Activated CD8-positive, alpha-beta memory T cell treated with anti-CD3 and anti-CD28 coated beads for 36 hours (primary cell): ENCODE measurements at regions not wholly inside any gene's neighbourhood (a gene's known extent, or its start where the extent isn't known, plus 50 kb on each side); places are given as distances from the start of the nearest gene placed in this dataset.
"Not testable (repeated sequence)": the region's sequence is repeated elsewhere in the genome, so short reads cannot be mapped to it uniquely, and the experiment has no call there.

Experiments
- CTCF ChIA-PET: fragments of 350-600 bp; sonication (Branson Sonifier 250); formaldehyde crosslinking; loops from one replicate; lab custom pipeline; 2021; ENCODE audit warnings: antibody characterized with exemption; lab: Charles Lee
- POLR2A ChIA-PET: fragments of 350-600 bp; sonication (Branson Sonifier 250); formaldehyde crosslinking; loops from one replicate; lab custom pipeline; 2021; ENCODE audit warnings: antibody characterized with exemption; lab: Charles Lee

GRCh38 chr2:84373391-84373790, 85.7 kb downstream of the SUCLG1 start:
- POLR2A ChIA-PET: interaction anchor here (0.6 kb wide), 1 partner anchor 588 kb away, joined by 8 read pairs; no protein-coding TSS in a partner anchor
- CTCF ChIA-PET: no interaction called here

GRCh38 chr2:84362541-84362940, 96.5 kb downstream of the SUCLG1 start:
- POLR2A ChIA-PET: no interaction called here
- CTCF ChIA-PET: interaction anchor here (1.1 kb wide), 1 partner anchor 48 kb away, joined by 3 read pairs; no protein-coding TSS in a partner anchor

GRCh38 chr2:84338069-84338468, 121.0 kb downstream of the SUCLG1 start:
- CTCF ChIA-PET: no interaction called here
- POLR2A ChIA-PET: no interaction called here

GRCh38 chr2:84327645-84328249, 131.3 kb downstream of the SUCLG1 start:
- POLR2A ChIA-PET: no interaction called here
- CTCF ChIA-PET: no interaction called here

GRCh38 chr2:84326831-84327432, 132.1 kb downstream of the SUCLG1 start:
- CTCF ChIA-PET: no interaction called here
- POLR2A ChIA-PET: no interaction called here

GRCh38 chr2:84323890-84324289, 135.2 kb downstream of the SUCLG1 start:
- ChIA-PET CTCF (interaction anchor here (1.8 kb wide), 1 partner anchor 9 kb away, joined by 6 read pairs; no protein-coding TSS in a partner anchor), POLR2A (no interaction called here)

GRCh38 chr2:84320940-84321339, 138.1 kb downstream of the SUCLG1 start:
- POLR2A ChIA-PET: no interaction called here
- CTCF ChIA-PET: no interaction called here

GRCh38 chr2:84319581-84319980, 139.5 kb downstream of the SUCLG1 start:
- ChIA-PET CTCF (no interaction called here), POLR2A (no interaction called here)

GRCh38 chr2:84317135-84317534, 141.9 kb downstream of the SUCLG1 start:
- ChIA-PET POLR2A (no interaction called here), CTCF (no interaction called here)

- POLR2A ChIA-PET: no interaction called here
Measured at GRCh38 chr2:84314901-84315330, 144.2 kb downstream of the SUCLG1 start.

GRCh38 chr2:84314250-84314649, 144.8 kb downstream of the SUCLG1 start:
- ChIA-PET POLR2A (no interaction called here), CTCF (interaction anchor here (0.9 to 1.3 kb wide), 4 partner anchors 10 to 292 kb away, joined by 3 to 6 read pairs (median 3); no protein-coding TSS in a partner anchor)

More at GRCh38 chr2:84314901-84315330, 144.2 kb downstream of the SUCLG1 start:
- CTCF ChIA-PET: interaction anchor here (0.7 to 1.3 kb wide), 5 partner anchors 9 to 292 kb away, joined by 3 to 6 read pairs (median 3); no protein-coding TSS in a partner anchor

- CTCF ChIA-PET: no interaction called here
- POLR2A ChIA-PET: no interaction called here
Measured at GRCh38 chr2:84309281-84309680, 149.8 kb downstream of the SUCLG1 start.

GRCh38 chr2:84306361-84306760, 152.7 kb downstream of the SUCLG1 start:
- CTCF ChIA-PET: no interaction called here
- POLR2A ChIA-PET: no interaction called here

- ChIA-PET POLR2A (no interaction called here), CTCF (interaction anchor here (0.8 to 1.0 kb wide), 3 partner anchors 12 to 418 kb away, joined by 3 read pairs; no protein-coding TSS in a partner anchor)
Measured at GRCh38 chr2:84302513-84303412, 156.3 kb downstream of the SUCLG1 start.

GRCh38 chr2:84301717-84302116, 157.4 kb downstream of the SUCLG1 start:
- ChIA-PET CTCF (no interaction called here), POLR2A (no interaction called here)

GRCh38 chr2:84300696-84301029, 158.4 kb downstream of the SUCLG1 start:
- CTCF ChIA-PET: no interaction called here
- POLR2A ChIA-PET: no interaction called here

- POLR2A ChIA-PET, CTCF ChIA-PET: not testable (repeated sequence)
Measured at GRCh38 chr2:84300001-84300695, 158.9 kb downstream of the SUCLG1 start.

GRCh38 chr2:84299211-84299775, 159.8 kb downstream of the SUCLG1 start:
- CTCF ChIA-PET: no interaction called here
- POLR2A ChIA-PET: no interaction called here

GRCh38 chr2:84297155-84297554, 161.9 kb downstream of the SUCLG1 start:
- CTCF ChIA-PET: no interaction called here
- POLR2A ChIA-PET: no interaction called here
